Parathyroid adenoma (tissue), 2 donors: ENCODE measurements at regions not wholly inside any gene's neighbourhood (a gene's known extent, or its start where the extent isn't known, plus 50 kb on each side); places are given as distances from the start of the nearest gene placed in this dataset.

Source experiments
- H2AFZ ChIP-seq: fragments of 300-600 bp; sonication (generic); one replicate; pipeline ENCODE4 v1.7.0; 2017; ENCODE audit warnings: antibody characterized with exemption, mild to moderate bottlenecking
- H3K27ac ChIP-seq: fragments of 300-600 bp; sonication (generic); one replicate; pipeline ENCODE4 v1.7.0; 2017
- H3K27me3 ChIP-seq: fragments of 300-600 bp; sonication (generic); one replicate; pipeline ENCODE4 v1.7.0; 2017; ENCODE audit warnings: low read length; ENCODE audit not compliant: control insufficient read depth, insufficient read depth
- H3K36me3 ChIP-seq: fragments of 300-600 bp; sonication (generic); one replicate; pipeline ENCODE4 v1.7.0; 2017; ENCODE audit warnings: low read length; ENCODE audit not compliant: control insufficient read depth, insufficient read depth
- H3K4me1 ChIP-seq: fragments of 300-600 bp; sonication (generic); one replicate; pipeline ENCODE4 v1.7.0; 2017; ENCODE audit warnings: control low read depth
- H3K4me2 ChIP-seq: fragments of 300-600 bp; sonication (generic); one replicate; pipeline ENCODE4 v1.7.0; 2017; ENCODE audit warnings: low read length
- H3K4me3 ChIP-seq: fragments of 300-600 bp; sonication (generic); one replicate; pipeline ENCODE4 v1.7.0; 2017; ENCODE audit warnings: low read depth, low read length
- H3K79me2 ChIP-seq: fragments of 300-600 bp; sonication (generic); one replicate; pipeline ENCODE4 v1.7.0; 2017; ENCODE audit warnings: control low read depth
- H3K9ac ChIP-seq: fragments of 300-600 bp; sonication (generic); one replicate; pipeline ENCODE4 v1.7.0; 2017; ENCODE audit warnings: mild to moderate bottlenecking
- H3K9me3 ChIP-seq: fragments of 300-600 bp; sonication (generic); one replicate; pipeline ENCODE4 v1.7.0; 2017; ENCODE audit warnings: low read length; ENCODE audit not compliant: control insufficient read depth
- CTCF ChIP-seq: fragments of 300-600 bp; sonication (generic); IDR thresholded peaks from one replicate; pipeline ENCODE4 v1.7.0; 2017; ENCODE audit warnings: antibody characterized with exemption, mild to moderate bottlenecking
- donor health status: primary hyperparathyroidism.

- Histone ChIP-seq H3K36me3 (no peaks in the 10 kb centered on the region), H3K27ac (no peak overlapping the region), H3K27me3 (no peaks in the 10 kb centered on the region), H3K4me1 (no peaks in the 10 kb centered on the region), H3K79me2 (no peaks in the 10 kb centered on the region), H2AFZ (no peak overlapping the region), H3K4me3 (no peak overlapping the region), H3K9ac (no peak overlapping the region), H3K4me2 (no peak overlapping the region), H3K9me3 (no peaks in the 10 kb centered on the region)
- no peak for TF ChIP-seq CTCF
Observed at GRCh38 chr9:30125881-30126280, 2258.6 kb upstream of the ACO1 start.

- Histone ChIP-seq H3K4me2 (no peak overlapping the region), H3K9ac (no peak overlapping the region), H3K9me3 (no peaks in the 10 kb centered on the region), H2AFZ (no peak overlapping the region), H3K27me3 (no peaks in the 10 kb centered on the region), H3K4me3 (no peak overlapping the region), H3K79me2 (no peaks in the 10 kb centered on the region), H3K36me3 (no peaks in the 10 kb centered on the region), H3K4me1 (no peaks in the 10 kb centered on the region), H3K27ac (no peak overlapping the region)
- no peak for TF ChIP-seq CTCF
Observed at GRCh38 chr9:30127371-30127770, 2257.1 kb upstream of the ACO1 start.

GRCh38 chr9:30140407-30140806, 2244.0 kb upstream of the ACO1 start:
- Histone ChIP-seq H2AFZ (no peak overlapping the region), H3K4me3 (no peak overlapping the region), H3K9ac (no peak overlapping the region), H3K9me3 (no peaks in the 10 kb centered on the region), H3K79me2 (no peaks in the 10 kb centered on the region), H3K36me3 (no peaks in the 10 kb centered on the region), H3K27me3 (no peaks in the 10 kb centered on the region), H3K4me1 (no peaks in the 10 kb centered on the region), H3K4me2 (no peak overlapping the region), H3K27ac (no peak overlapping the region)
- no peak for TF ChIP-seq CTCF

GRCh38 chr9:30160570-30160969, 2223.9 kb upstream of the ACO1 start:
- Histone ChIP-seq H3K27ac (no peak overlapping the region), H3K9ac (no peak overlapping the region)
- no peak for TF ChIP-seq CTCF

GRCh38 chr9:30172206-30172605, 2212.2 kb upstream of the ACO1 start:
- Histone ChIP-seq H3K9ac (no peak overlapping the region), H3K36me3 (no peaks in the 10 kb centered on the region), H3K79me2 (no peaks in the 10 kb centered on the region), H2AFZ (no peak overlapping the region), H3K9me3 (no peaks in the 10 kb centered on the region), H3K4me2 (no peak overlapping the region), H3K4me1 (no peaks in the 10 kb centered on the region), H3K27ac (no peak overlapping the region), H3K4me3 (no peak overlapping the region), H3K27me3 (no peaks in the 10 kb centered on the region)
- no peak for TF ChIP-seq CTCF

More at GRCh38 chr9:30160570-30160969, 2223.9 kb upstream of the ACO1 start:
- no peaks in the 10 kb centered on the region for H3K4me1 ChIP-seq
- no peaks in the 10 kb centered on the region for H3K9me3 ChIP-seq
- no peak overlapping the region for H2AFZ ChIP-seq
- no peak overlapping the region for H3K4me2 ChIP-seq
- no peak overlapping the region for H3K4me3 ChIP-seq
- H3K36me3 ChIP-seq = no peaks in the 10 kb centered on the region
- H3K79me2 ChIP-seq = no peaks in the 10 kb centered on the region
- no peaks in the 10 kb centered on the region for H3K27me3 ChIP-seq
